ENCODE measurements at regions not wholly inside any gene's neighbourhood (a gene's known extent, or its start where the extent isn't known, plus 50 kb on each side); places are given as distances from the start of the nearest gene placed in this dataset.

GRCh38 chr16:81174644-81175324, 63.7 kb upstream of the BCO1 start:
- no peaks in the 10 kb centered on the region for H3K9me3 ChIP-seq
- TF ChIP-seq, protein P1, sequence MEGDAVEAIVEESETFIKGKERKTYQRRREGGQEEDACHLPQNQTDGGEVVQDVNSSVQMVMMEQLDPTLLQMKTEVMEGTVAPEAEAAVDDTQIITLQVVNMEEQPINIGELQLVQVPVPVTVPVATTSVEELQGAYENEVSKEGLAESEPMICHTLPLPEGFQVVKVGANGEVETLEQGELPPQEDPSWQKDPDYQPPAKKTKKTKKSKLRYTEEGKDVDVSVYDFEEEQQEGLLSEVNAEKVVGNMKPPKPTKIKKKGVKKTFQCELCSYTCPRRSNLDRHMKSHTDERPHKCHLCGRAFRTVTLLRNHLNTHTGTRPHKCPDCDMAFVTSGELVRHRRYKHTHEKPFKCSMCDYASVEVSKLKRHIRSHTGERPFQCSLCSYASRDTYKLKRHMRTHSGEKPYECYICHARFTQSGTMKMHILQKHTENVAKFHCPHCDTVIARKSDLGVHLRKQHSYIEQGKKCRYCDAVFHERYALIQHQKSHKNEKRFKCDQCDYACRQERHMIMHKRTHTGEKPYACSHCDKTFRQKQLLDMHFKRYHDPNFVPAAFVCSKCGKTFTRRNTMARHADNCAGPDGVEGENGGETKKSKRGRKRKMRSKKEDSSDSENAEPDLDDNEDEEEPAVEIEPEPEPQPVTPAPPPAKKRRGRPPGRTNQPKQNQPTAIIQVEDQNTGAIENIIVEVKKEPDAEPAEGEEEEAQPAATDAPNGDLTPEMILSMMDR (IDR thresholded peaks at IDR 0.05) = no peak
- no peak for TF ChIP-seq POLR2AphosphoS5 (IDR thresholded peaks at IDR 0.05)
- no peak for TF ChIP-seq POLR2A (IDR thresholded peaks at IDR 0.05)
- TF ChIP-seq EP300 (IDR thresholded peaks at IDR 0.05) = no peak
- H3K27ac ChIP-seq = no peak overlapping the region
- ATAC-seq = no peak
- no peaks in the 10 kb centered on the region for H3K36me3 ChIP-seq
- no peaks in the 10 kb centered on the region for H3K27me3 ChIP-seq
- H3K4me1 ChIP-seq = no peaks in the 10 kb centered on the region
- WGBS, 2 donors (ENCODE audit: low coverage in 1 of 2) = 100% methylated on average over 2 of the region's 13 CpGs; no CpG with 5 or more reads in 1 of the 2 donors
- no peak overlapping the region for H3K4me3 ChIP-seq

GRCh38 chr16:81172769-81173658, 65.5 kb upstream of the BCO1 start:
- Histone ChIP-seq H3K9me3 (no peaks in the 10 kb centered on the region), H3K27ac (no peak overlapping the region), H3K4me1 (no peaks in the 10 kb centered on the region), H3K4me3 (no peak overlapping the region), H3K36me3 (no peaks in the 10 kb centered on the region), H3K27me3 (no peaks in the 10 kb centered on the region)
- 53 to 67% methylated on average over 2 to 5 of the region's 13 CpGs for WGBS, 2 donors (ENCODE audit: low coverage in 1 of 2)
- no peak for ATAC-seq
- TF ChIP-seq POLR2AphosphoS5 (IDR thresholded peaks at IDR 0.05) = no peak

DNA sequence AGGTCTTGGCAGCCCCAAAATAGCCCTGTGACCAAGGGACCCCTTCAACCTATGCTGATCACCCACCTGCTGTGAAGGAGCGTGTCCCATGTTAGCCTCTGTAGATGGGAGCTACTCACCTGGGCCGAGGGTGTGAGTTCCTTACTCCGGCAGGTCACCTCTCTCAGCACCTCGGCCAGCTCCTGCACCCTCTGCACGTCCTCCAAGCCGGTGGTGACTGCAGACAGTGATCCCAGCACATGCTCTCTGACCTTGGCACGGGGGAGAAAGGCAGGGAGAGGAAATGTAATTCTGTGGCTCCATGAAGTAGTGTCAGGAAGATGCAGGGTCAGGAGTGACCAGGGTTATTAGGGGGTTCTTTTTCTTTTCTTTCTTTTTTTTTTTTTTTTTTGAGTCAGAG, 67.7 kb upstream of the BCO1 start:
- no peak for ATAC-seq
- WGBS, 2 donors (ENCODE audit: low coverage in 1 of 2) = 37% methylated on average over 4 of the region's 7 CpGs; no CpG with 5 or more reads in 1 of the 2 donors
- no peaks in the 10 kb centered on the region for H3K9me3 ChIP-seq

GRCh38 chr16:81168406-81168805, 70.1 kb upstream of the BCO1 start:
- TF ChIP-seq EP300 (IDR thresholded peaks at IDR 0.05) = no peak
- WGBS, 2 donors (ENCODE audit: low coverage in 1 of 2) = 88 to 100% methylated on average over 1 of the region's 1 CpG
- H3K9me3 ChIP-seq = no peaks in the 10 kb centered on the region
- H3K4me3 ChIP-seq = no peak overlapping the region
- H3K27me3 ChIP-seq = no peaks in the 10 kb centered on the region
- no peak overlapping the region for H3K27ac ChIP-seq
- no peaks in the 10 kb centered on the region for H3K4me1 ChIP-seq
- ATAC-seq = no peak
- no peaks in the 10 kb centered on the region for H3K36me3 ChIP-seq

More for the DNA sequence above, 67.7 kb upstream of the BCO1 start:
- Histone ChIP-seq H3K4me3 (no peak overlapping the region), H3K4me1 (no peaks in the 10 kb centered on the region), H3K27me3 (no peaks in the 10 kb centered on the region), H3K36me3 (no peaks in the 10 kb centered on the region), H3K27ac (no peak overlapping the region)
- TF ChIP-seq POLR2A (IDR thresholded peaks at IDR 0.05) (no peak), EP300 (IDR thresholded peaks at IDR 0.05) (no peak), POLR2AphosphoS5 (IDR thresholded peaks at IDR 0.05) (no peak)
- TF ChIP-seq, protein P1 (IDR thresholded peaks at IDR 0.05) = no peak

DNA sequence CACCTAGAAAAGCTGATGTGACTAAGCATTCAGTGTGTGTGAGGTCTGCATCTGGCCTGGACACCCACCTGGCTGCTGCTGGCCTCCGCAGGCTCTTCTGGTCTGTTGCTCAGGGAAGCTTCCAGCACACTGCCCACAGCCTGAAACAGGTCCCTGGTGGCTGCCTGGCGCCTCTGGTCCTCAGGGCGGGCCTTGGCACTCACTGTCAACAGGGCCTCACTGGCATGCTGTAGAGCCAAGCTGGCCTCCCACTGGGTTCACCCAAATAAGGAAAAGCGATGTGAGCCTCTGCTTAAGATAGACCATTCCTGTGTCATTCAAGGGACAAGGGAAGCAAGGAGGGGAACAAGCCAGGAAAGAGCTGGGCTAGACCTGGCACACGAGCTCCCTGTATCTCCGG, 70.6 kb upstream of the BCO1 start:
- no peaks in the 10 kb centered on the region for H3K27me3 ChIP-seq
- H3K36me3 ChIP-seq = no peaks in the 10 kb centered on the region
- no peak overlapping the region for H3K4me3 ChIP-seq
- H3K4me1 ChIP-seq = no peaks in the 10 kb centered on the region
- H3K9me3 ChIP-seq = no peaks in the 10 kb centered on the region
- WGBS, 2 donors (ENCODE audit: low coverage in 1 of 2) = 20 to 60% methylated on average over 1 of the region's 6 CpGs
- no peak overlapping the region for H3K27ac ChIP-seq
- no peak for ATAC-seq
- TF ChIP-seq POLR2A (IDR thresholded peaks at IDR 0.05) = no peak
- no peak for TF ChIP-seq POLR2AphosphoS5 (IDR thresholded peaks at IDR 0.05)
- TF ChIP-seq EP300 (IDR thresholded peaks at IDR 0.05) = no peak
- TF ChIP-seq, protein P1 (IDR thresholded peaks at IDR 0.05) = no peak
